RWPE1 (cell line): ENCODE measurements at regions not wholly inside any gene's neighbourhood (a gene's known extent, or its start where the extent isn't known, plus 50 kb on each side); places are given as distances from the start of the nearest gene placed in this dataset.

Experiments
- CTCF ChIA-PET: fragments of 350-600 bp; sonication (Branson Sonifier 250); formaldehyde crosslinking; extraction: SDS; loops from one replicate; lab custom pipeline; 2021; lab: Yijun Ruan, JAX
- POLR2A ChIA-PET: fragments of 400-600 bp; formaldehyde crosslinking; extraction: SDS; loops from one replicate; lab custom pipeline; 2020; ENCODE audit warnings: antibody characterized with exemption; ENCODE audit not compliant: low non-redundant PET; lab: Yijun Ruan, JAX
- DNase-seq: peaks from one replicate; pipeline ENCODE4 v3.0.0; 2012; ENCODE audit warnings: low spot score
- H3K27ac ChIP-seq: fragments of 450-650 bp; 2 replicates; pipeline ENCODE4 v1.5.1; 2017
- CTCF ChIP-seq: fragments of 450-650 bp; conservative IDR thresholded peaks from 2 replicates; pipeline ENCODE4 v1.5.1; 2017; ENCODE audit warnings: low read depth, mild to moderate bottlenecking

- no peak for DNase-seq
- no peak overlapping the region for H3K27ac ChIP-seq
- CTCF ChIA-PET = no interaction called here
- POLR2A ChIA-PET = no interaction called here
- TF ChIP-seq CTCF = no peak
Measured at GRCh38 chr2:128737546-128737826, 418.8 kb upstream of the HS6ST1 start.

GRCh38 chr2:128738446-128739110, 419.9 kb upstream of the HS6ST1 start:
- no peak for TF ChIP-seq CTCF
- CTCF ChIA-PET = interaction anchor here (0.5 kb wide), 1 partner anchor 63 kb away, joined by 4 read pairs; no protein-coding TSS in a partner anchor
- DNase-seq = no peak
- POLR2A ChIA-PET = interaction anchor here (0.6 kb wide), 1 partner anchor 985 kb away, joined by 3 read pairs; no protein-coding TSS in a partner anchor
- no peak overlapping the region for H3K27ac ChIP-seq

- ChIA-PET POLR2A (no interaction called here), CTCF (no interaction called here)
- no peak for TF ChIP-seq CTCF
- H3K27ac ChIP-seq = no peak overlapping the region
- no peak for DNase-seq
Measured at GRCh38 chr2:128742467-128742866, 423.8 kb upstream of the HS6ST1 start.

- ChIA-PET CTCF (interaction anchor here (2.8 kb wide), 1 partner anchor 9 kb away, joined by 15 read pairs; no protein-coding TSS in a partner anchor), POLR2A (no interaction called here)
- no peak overlapping the region for H3K27ac ChIP-seq
- TF ChIP-seq CTCF = no peak
- no peak for DNase-seq
Measured at GRCh38 chr2:128745946-128746345, 427.3 kb upstream of the HS6ST1 start.

GRCh38 chr2:128746356-128746755, 427.7 kb upstream of the HS6ST1 start:
- DNase-seq = peak; percentile 66
- ChIA-PET CTCF (interaction anchor here (0.6 to 2.8 kb wide), 2 partner anchors 10 to 430 kb away, joined by 5 to 15 read pairs; no protein-coding TSS in a partner anchor), POLR2A (no interaction called here)
- no peak for TF ChIP-seq CTCF
- H3K27ac ChIP-seq = peak overlapping the region; percentile 55

GRCh38 chr2:128748336-128748735, 429.7 kb upstream of the HS6ST1 start:
- CTCF ChIA-PET = interaction anchor here (0.6 kb wide), 1 partner anchor 9 kb away, joined by 3 read pairs; no protein-coding TSS in a partner anchor
- no peak for TF ChIP-seq CTCF
- DNase-seq = no peak
- POLR2A ChIA-PET = no interaction called here
- H3K27ac ChIP-seq = no peak overlapping the region
